ENCODE measurements at regions not wholly inside any gene's neighbourhood (a gene's known extent, or its start where the extent isn't known, plus 50 kb on each side); places are given as distances from the start of the nearest gene placed in this dataset.

- TF ChIP-seq, protein P1, sequence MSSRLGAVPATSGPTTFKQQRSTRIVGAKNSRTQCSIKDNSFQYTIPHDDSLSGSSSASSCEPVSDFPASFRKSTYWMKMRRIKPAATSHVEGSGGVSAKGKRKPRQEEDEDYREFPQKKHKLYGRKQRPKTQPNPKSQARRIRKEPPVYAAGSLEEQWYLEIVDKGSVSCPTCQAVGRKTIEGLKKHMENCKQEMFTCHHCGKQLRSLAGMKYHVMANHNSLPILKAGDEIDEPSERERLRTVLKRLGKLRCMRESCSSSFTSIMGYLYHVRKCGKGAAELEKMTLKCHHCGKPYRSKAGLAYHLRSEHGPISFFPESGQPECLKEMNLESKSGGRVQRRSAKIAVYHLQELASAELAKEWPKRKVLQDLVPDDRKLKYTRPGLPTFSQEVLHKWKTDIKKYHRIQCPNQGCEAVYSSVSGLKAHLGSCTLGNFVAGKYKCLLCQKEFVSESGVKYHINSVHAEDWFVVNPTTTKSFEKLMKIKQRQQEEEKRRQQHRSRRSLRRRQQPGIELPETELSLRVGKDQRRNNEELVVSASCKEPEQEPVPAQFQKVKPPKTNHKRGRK (tag; IDR thresholded peaks at IDR 0.05) = no peak
- TF ChIP-seq ZNF184 (CRISPR knock-in tag; IDR thresholded peaks at IDR 0.05) = no peak
- no peak for TF ChIP-seq HNRNPLL (IDR thresholded peaks at IDR 0.05; ENCODE audit: low read depth, low read length, poor library complexity, severe bottlenecking)
- TF ChIP-seq HEY1 (CRISPR knock-in tag; IDR thresholded peaks at IDR 0.05; ENCODE audit: borderline replicate concordance) = no peak
- no peak for TF ChIP-seq ZNF318 (IDR thresholded peaks at IDR 0.05; ENCODE audit: borderline replicate concordance in 1 of 2, low read depth in 1 of 2)
- TF ChIP-seq GATAD2A (IDR thresholded peaks at IDR 0.05) = no peak
- no peak for TF ChIP-seq TCF3 (CRISPR knock-in tag; IDR thresholded peaks at IDR 0.05)
- TF ChIP-seq POLR2B (IDR thresholded peaks at IDR 0.05; ENCODE audit: low read depth, partially characterized antibody) = no peak
- TF ChIP-seq MCM7 (IDR thresholded peaks at IDR 0.05) = no peak
- TF ChIP-seq ZNF140 (CRISPR knock-in tag; IDR thresholded peaks at IDR 0.05) = no peak
- TF ChIP-seq KDM1A (IDR thresholded peaks at IDR 0.05) = no peak
- no peak for TF ChIP-seq ZNF239 (CRISPR knock-in tag; IDR thresholded peaks at IDR 0.05)
- TF ChIP-seq, protein P2, sequence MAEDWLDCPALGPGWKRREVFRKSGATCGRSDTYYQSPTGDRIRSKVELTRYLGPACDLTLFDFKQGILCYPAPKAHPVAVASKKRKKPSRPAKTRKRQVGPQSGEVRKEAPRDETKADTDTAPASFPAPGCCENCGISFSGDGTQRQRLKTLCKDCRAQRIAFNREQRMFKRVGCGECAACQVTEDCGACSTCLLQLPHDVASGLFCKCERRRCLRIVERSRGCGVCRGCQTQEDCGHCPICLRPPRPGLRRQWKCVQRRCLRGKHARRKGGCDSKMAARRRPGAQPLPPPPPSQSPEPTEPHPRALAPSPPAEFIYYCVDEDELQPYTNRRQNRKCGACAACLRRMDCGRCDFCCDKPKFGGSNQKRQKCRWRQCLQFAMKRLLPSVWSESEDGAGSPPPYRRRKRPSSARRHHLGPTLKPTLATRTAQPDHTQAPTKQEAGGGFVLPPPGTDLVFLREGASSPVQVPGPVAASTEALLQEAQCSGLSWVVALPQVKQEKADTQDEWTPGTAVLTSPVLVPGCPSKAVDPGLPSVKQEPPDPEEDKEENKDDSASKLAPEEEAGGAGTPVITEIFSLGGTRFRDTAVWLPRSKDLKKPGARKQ (CRISPR knock-in tag; IDR thresholded peaks at IDR 0.05) = no peak
- peak; percentile 46 for TF ChIP-seq SMC3 (conservative IDR thresholded peaks at IDR 0.05; ENCODE audit: insufficient read depth, low read depth, low read length)
- no peak for TF ChIP-seq ZNF146 (CRISPR knock-in tag; IDR thresholded peaks at IDR 0.05; ENCODE audit: unreplicated experiment)
- TF ChIP-seq HMG20A (CRISPR knock-in tag; conservative IDR thresholded peaks at IDR 0.05) = no peak
- no peak for TF ChIP-seq DLX4 (CRISPR knock-in tag; IDR thresholded peaks at IDR 0.05)
Measured at GRCh38 chr4:128427832-128428366, 140.3 kb upstream of the PGRMC2 start (continued).
